NCI-H2227 treated with DMSO at 0.1 percent for 48 hours (cell line): ENCODE measurements at regions not wholly inside any gene's neighbourhood (a gene's known extent, or its start where the extent isn't known, plus 50 kb on each side); places are given as distances from the start of the nearest gene placed in this dataset.
"Not testable (repeated sequence)": the region's sequence is repeated elsewhere in the genome, so short reads cannot be mapped to it uniquely, and the experiment has no call there.

Source experiments
- DNase-seq: peaks from one replicate; lab custom pipeline; 2025; lab: John Stamatoyannopoulos, UW

DNA sequence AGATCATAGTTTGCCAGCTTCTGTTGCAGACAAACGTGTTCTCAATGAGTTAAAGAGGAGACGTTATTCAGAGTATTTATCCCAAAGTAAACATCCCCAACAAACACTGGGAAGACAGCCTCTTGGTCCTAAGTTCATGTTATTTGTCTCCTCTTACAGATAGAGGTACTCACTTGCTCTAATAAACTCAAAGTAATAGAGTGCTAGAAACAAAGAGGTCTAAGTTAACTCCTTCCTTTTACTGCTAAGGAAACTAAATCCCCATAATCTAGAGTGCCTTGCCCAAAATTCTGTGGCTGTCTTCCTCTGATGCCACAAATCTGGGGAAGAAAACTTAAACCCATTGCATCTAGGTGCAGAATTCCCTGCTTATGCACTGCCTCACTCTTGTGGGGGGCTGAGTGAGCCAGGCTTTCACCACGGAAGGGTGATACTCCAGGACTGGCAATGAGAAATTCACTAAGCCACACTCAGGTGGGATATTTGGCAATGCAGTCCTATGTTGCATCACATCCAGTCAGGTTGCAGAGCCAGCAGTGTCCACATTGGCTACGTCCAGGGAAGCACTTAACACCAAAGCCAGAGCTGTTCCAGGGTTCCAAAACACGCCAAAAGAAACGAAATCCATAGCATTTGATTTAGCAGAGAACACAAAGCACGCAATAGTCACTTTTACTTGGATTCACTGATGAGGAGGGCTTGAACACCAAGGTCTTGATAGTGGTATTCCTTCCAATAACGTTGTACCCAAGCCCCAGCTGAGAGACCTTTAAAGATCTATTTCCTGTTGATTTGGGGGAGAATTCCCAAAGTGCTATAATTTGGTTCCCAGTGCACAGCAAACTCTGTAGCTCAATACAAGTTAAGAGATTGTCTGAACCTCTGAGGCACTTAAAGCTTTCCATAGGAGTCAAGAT is 81.0 kb upstream of the FOXQ1 start:
- DNase-seq, result no peak

DNA sequence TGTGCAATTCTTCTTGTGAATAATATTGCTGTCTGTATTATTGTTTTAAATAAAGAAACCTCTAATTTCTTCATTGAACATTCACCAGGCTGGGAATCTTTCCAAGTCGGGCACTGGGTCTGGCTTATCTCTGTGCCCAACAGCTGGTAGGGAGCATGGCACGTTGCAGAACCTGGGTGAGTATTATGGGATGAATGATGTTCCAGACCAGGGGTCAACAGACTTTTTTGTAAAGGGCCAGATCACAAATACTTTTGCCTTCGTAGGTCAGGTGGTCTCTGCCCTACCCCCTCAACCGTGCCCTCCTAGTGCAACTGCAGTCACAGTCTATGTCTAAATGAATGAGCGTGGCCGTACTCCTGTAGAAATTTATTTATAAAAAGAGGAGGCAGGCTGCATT is 81.6 kb upstream of the FOXQ1 start:
- no peak for DNase-seq

- no peak for DNase-seq
These were observed 82.1 kb upstream of the FOXQ1 start for GRCh38 chr6:1229808-1230207.

- no peak for DNase-seq
These were observed 82.6 kb upstream of the FOXQ1 start for GRCh38 chr6:1229301-1229700.

DNA sequence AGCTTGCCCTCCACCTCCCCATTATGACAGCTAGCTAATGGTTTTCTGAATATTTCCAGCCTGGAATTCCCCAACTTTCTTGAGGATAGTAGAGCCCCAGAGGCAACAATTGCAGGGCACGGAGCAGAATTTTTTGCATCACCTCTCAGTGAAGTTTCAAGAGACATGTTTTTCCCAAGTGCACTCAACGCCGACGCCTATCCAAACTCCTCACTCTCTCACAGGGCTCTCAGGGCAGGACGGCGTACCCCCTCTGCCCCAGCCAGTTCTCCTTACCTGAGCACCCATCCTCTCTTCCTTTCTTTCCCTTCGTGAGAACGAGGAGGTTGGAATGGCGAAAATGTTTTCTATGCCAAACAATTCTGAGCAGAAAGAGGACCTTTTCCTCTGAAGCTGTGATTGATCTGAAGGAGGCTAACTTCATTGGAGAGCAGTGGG is 83.1 kb upstream of the FOXQ1 start:
- no peak for DNase-seq

GRCh38 chr6:1227935-1228753 is 83.8 kb upstream of the FOXQ1 start:
- no peak for DNase-seq

- no peak for DNase-seq
These were observed 84.3 kb upstream of the FOXQ1 start for GRCh38 chr6:1227600-1227934.

DNA sequence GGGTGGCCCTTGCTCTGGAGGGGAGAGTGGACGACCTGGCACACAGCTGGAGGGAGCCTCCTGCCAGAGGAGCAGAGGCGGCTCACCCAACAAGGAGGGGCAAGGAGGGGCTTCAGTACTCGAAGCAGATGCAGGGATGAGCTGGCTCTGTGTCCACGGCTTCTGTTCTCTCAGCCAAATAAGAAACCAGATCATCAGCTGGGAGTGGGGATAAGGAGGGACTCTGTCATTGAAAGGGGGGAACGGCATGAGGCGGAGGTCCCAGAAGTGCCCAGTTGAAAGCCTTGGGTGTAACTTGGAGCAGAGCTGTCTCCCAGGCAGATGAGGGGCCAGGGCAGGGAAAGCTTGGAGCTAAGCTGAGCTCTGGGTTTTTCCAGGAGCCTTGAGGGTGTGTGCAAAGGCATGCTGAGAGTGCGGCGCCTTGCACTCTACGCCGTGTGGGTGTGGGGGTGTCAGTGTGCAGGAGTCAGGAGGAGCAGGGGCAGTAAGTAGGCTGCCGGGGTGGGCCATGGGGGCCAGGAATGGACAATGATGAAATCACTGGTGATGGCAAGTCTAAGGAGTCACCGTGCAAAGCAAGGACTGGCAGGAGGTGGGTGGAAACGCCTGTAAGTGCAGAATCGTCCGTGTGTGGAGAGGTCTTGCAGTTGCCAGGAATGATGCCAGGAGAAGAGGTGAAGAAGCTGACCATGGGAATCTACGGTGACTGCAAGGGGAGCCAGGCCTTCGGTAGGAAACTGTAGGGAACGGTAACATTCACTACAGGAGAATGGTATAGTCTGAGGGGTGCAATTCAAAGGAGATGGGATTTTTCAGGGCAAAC is 85.4 kb upstream of the FOXQ1 start:
- no peak for DNase-seq

DNA sequence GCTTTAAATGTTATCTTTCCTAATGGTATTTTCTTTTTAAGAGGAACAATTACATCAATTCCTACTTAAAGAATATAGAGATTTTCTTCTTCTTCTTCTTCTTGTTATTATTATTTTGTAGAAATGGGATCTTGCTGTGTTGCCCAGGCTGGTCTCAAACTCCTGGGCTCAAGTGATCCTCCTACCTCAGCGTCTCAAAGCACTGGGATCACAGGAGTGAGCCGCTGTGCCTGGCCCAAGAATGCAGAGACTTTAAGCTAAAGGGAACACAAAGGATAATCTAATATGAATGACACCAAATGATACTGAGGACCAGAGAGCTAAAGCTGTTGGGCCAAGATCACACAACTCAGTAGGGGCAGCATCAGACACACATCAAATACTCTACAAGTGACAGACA is 87.4 kb upstream of the FOXQ1 start:
- no peak for DNase-seq

DNA sequence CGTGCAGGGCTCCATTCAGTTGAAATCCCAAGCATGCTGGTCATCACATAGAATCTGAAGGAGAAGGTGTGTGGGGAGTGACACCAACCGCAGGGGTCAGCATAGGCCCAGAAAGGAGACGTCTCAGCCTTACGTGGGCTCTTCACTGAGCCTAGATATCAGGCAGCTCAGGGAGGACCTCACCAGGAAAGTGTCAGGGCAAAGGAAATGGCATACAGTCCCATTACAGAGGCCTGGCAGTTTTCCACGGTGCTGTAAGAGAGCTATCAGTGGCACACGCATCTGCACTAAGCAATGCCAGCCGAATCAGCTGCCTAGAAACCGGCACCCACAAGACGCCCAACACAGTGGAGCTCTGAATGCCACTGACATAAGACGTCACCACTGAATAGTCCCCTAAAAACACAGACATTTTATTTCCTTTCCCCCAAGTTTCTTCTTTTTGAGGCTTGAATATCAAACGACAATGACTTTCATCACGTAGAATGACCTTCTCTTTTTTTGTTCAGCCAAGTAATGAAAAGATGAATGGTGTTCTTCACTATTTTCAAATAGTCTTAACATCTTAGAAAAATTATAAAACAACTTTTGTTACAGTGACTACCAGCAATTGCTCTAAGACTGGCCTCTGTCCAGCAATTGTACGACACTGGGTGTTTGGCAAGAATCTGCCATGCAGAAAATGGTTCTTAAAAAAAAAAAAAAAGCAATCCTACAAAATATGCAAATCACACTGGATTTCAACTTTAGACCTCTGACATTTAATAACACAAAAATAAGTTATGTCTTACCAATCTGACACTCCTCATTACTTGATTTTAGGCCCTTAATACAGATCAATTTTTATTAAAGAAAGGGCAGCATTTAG is 88.9 kb upstream of the FOXQ1 start:
- DNase-seq, result no peak

DNA sequence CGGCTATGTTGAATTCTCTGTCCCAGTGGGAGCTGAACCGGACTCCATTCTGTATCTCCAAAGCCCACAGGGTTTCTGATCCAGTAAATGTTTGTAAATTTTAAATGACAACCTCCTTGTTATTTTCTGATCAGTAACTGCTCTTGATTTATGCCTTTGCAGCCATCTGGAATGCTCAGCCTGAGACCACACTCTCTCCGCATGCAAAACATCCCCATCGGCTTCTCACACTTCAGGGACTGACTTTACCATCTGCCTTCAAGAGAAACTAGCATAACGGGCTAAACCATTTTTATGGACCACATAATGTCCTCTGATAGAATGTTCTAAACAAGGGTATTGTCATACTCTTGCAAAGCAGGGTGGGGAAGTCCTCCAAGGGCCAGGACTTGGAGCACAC is 94.5 kb upstream of the FOXQ1 start:
- DNase-seq, result no peak

- no peak for DNase-seq
These were observed 95.4 kb upstream of the FOXQ1 start for GRCh38 chr6:1216488-1216974.

- DNase-seq, result no peak
These were observed 95.9 kb upstream of the FOXQ1 start for GRCh38 chr6:1215884-1216487.

DNA sequence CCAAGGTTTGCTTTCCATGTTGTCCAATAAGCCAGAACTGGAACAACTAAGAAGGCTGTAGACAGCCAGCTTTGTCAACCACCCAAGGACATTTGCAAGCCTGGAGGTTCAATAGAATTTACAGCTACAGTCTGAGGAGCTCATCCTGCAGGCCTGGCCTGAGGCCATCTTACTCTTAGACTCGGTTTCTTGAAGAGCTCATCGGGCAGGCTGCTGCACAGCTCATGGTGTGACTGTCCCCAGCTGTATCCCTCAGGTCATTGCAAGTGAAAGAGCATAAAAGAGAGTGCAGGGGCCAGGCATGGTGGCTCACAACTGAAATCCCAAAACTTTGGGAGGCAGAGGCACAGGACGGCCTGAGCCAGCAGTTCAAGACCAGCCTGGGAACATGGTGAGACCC is 96.9 kb upstream of the FOXQ1 start:
- DNase-seq, result no peak

DNA sequence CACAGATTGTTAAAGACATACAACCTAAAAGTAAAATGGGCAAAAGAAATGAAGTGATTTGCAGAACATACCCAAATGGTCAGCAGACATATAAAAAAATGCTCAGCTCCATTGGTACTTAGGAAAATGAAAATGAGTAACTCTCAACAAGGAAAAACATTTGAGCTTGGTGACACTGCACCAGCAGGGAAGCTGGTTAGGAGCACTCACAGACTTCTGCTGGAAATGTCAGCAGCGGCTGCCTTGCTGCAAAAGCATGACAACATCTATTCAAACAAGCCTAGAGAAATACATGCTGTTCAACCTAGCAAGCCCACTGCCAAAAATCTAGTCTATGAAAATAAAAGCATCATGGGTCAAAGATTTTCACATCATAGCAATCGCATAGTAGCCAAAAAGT is 99.0 kb upstream of the FOXQ1 start:
- DNase-seq, result no peak

- DNase-seq, result not testable (repeated sequence)
These were observed 99.8 kb upstream of the FOXQ1 start for GRCh38 chr6:1212138-1212537.

GRCh38 chr6:1210631-1211030 is 101.3 kb upstream of the FOXQ1 start:
- DNase-seq, result not testable (repeated sequence)

DNA sequence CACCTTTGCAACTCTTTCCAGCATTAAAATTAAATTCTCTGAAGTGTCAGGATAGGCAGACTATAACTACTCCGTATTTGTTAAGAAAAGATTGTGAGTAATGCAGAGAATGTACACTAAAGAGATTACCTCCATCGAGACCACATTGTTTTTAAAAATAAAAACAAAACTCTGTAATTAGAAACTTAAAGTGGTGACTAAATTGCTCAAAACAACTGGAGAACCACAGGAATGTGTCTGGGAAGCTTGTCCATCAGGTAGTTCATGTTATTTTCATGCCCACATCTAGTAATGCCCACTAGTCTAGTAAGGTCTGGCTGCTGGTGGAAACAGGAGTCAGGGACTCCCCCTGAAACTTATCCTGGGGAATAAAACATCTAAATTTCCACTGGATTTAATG is 103.0 kb upstream of the FOXQ1 start:
- DNase-seq, result no peak

- no peak for DNase-seq
These were observed 108.4 kb upstream of the FOXQ1 start for GRCh38 chr6:1203546-1203945.

DNA sequence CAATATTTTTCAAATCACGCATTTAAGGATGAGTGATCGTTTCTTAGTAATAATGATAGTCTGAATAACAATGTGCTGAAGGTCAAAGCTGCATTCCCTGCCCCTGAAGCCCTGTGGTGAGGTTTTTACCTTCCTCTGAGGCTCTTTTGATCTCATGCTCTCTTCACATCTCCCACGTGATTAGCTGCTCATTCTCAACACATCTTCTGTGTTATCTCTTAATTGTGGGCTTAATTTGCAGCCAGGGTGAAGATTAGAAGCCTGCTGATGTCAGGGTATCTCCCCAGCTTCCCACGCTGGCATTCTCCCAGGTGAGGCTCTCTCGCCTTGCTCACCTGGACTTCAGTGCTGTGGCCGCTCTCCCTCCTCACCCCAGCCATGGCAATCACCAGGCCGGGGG is 109.7 kb upstream of the FOXQ1 start:
- no peak for DNase-seq
